Right atrium auricular region (tissue), 2 donors: ENCODE measurements at regions not wholly inside any gene's neighbourhood (a gene's known extent, or its start where the extent isn't known, plus 50 kb on each side); places are given as distances from the start of the nearest gene placed in this dataset.
"Not testable (repeated sequence)": the region's sequence is repeated elsewhere in the genome, so short reads cannot be mapped to it uniquely, and the experiment has no call there.

Source experiments
- DNase-seq: peaks from one replicate; pipeline ENCODE4 v3.0.0-alpha.2; 2019; ENCODE audit warnings: low spot score
- H3K27ac ChIP-seq, 2 donors: fragments of 200-600 bp; sonication (generic); 1 replicate in 1 of 2; 2 replicates in 1 of 2; pipeline ENCODE4 v1.5.1; 2016 to 2019
- H3K27me3 ChIP-seq, 2 donors: fragments of 200-600 bp; sonication (generic); one replicate each; pipeline versions ENCODE4 v1.5.1 to v1.6.0; 2017 to 2019
- H3K36me3 ChIP-seq: fragments of 200-600 bp; sonication (generic); one replicate; pipeline ENCODE4 v1.5.1; 2016
- H3K4me1 ChIP-seq, 2 donors: fragments of 200-600 bp; sonication (generic); one replicate each; pipeline versions ENCODE4 v1.5.1 to v1.6.0; 2017 to 2019
- H3K4me3 ChIP-seq, 2 donors: fragments of 200-600 bp; sonication (generic); 1 replicate in 1 of 2; 2 replicates in 1 of 2; pipeline ENCODE4 v1.5.1; 2017 to 2019; ENCODE audit warnings: mild to moderate bottlenecking in 1 of 2, moderate library complexity in 1 of 2
- H3K9me3 ChIP-seq, 2 donors: fragments of 200-600 bp; sonication (generic); one replicate each; pipeline ENCODE4 v1.5.1; 2019
- CTCF ChIP-seq, 2 donors: fragments of 200-600 bp; sonication (generic); IDR thresholded peaks; one replicate each; pipeline ENCODE4 v1.5.1; 2019; ENCODE audit warnings: antibody characterized with exemption in 2 of 2

- Histone ChIP-seq H3K4me3 (no peak overlapping the region), H3K4me1 (no peaks in the 10 kb centered on the region), H3K9me3 (no peaks in the 10 kb centered on the region), H3K27ac (no peak overlapping the region), H3K36me3 (no peaks in the 10 kb centered on the region), H3K27me3 (no peaks in the 10 kb centered on the region)
- DNase-seq, result no peak
- no peak for TF ChIP-seq CTCF (IDR thresholded peaks at IDR 0.05)
Measured at GRCh38 chr5:92635001-92635461, 946.0 kb downstream of the NR2F1-AS1 start.

GRCh38 chr5:92633875-92634487, 947.0 kb downstream of the NR2F1-AS1 start:
- Histone ChIP-seq H3K4me1 (no peaks in the 10 kb centered on the region), H3K36me3 (no peaks in the 10 kb centered on the region), H3K27me3 (no peaks in the 10 kb centered on the region), H3K4me3 (no peak overlapping the region), H3K27ac (no peak overlapping the region), H3K9me3 (no peaks in the 10 kb centered on the region)
- TF ChIP-seq CTCF (IDR thresholded peaks at IDR 0.05), result no peak
- no peak for DNase-seq

GRCh38 chr5:92633176-92633575, 947.8 kb downstream of the NR2F1-AS1 start:
- DNase-seq, result no peak
- no peaks in the 10 kb centered on the region for H3K36me3 ChIP-seq
- TF ChIP-seq CTCF (IDR thresholded peaks at IDR 0.05), result no peak
- no peaks in the 10 kb centered on the region for H3K4me1 ChIP-seq
- no peak overlapping the region for H3K27ac ChIP-seq
- no peak overlapping the region for H3K4me3 ChIP-seq
- no peaks in the 10 kb centered on the region for H3K27me3 ChIP-seq
- no peaks in the 10 kb centered on the region for H3K9me3 ChIP-seq

GRCh38 chr5:92631237-92631701, 949.8 kb downstream of the NR2F1-AS1 start:
- not testable (repeated sequence) for H3K36me3 ChIP-seq, DNase-seq, H3K4me3 ChIP-seq, H3K27me3 ChIP-seq, H3K27ac ChIP-seq, H3K9me3 ChIP-seq, H3K4me1 ChIP-seq

- TF ChIP-seq CTCF (IDR thresholded peaks at IDR 0.05), result no peak
- no peak overlapping the region for H3K4me3 ChIP-seq
- H3K4me1 ChIP-seq, result no peaks in the 10 kb centered on the region
- H3K9me3 ChIP-seq, result no peaks in the 10 kb centered on the region
- no peak overlapping the region for H3K27ac ChIP-seq
- H3K27me3 ChIP-seq, result no peaks in the 10 kb centered on the region
- H3K36me3 ChIP-seq, result no peaks in the 10 kb centered on the region
- DNase-seq, result no peak
Measured at GRCh38 chr5:92629574-92629973, 951.4 kb downstream of the NR2F1-AS1 start.

- no peaks in the 10 kb centered on the region for H3K4me1 ChIP-seq
- H3K36me3 ChIP-seq, result no peaks in the 10 kb centered on the region
- DNase-seq, result no peak
- no peaks in the 10 kb centered on the region for H3K27me3 ChIP-seq
- H3K9me3 ChIP-seq, result no peaks in the 10 kb centered on the region
- H3K4me3 ChIP-seq, result no peak overlapping the region
- no peak overlapping the region for H3K27ac ChIP-seq
- TF ChIP-seq CTCF (IDR thresholded peaks at IDR 0.05), result no peak
Measured at GRCh38 chr5:92629000-92629399, 952.0 kb downstream of the NR2F1-AS1 start.
